CD14-positive monocyte (primary cell): ENCODE measurements at regions not wholly inside any gene's neighbourhood (a gene's known extent, or its start where the extent isn't known, plus 50 kb on each side); places are given as distances from the start of the nearest gene placed in this dataset.

Experiments used
- DNase-seq, 3 donors: peaks; one replicate each; pipeline ENCODE4 v3.0.0-alpha.2; 2011 to 2022
- H2AFZ ChIP-seq: 2 replicates; pipeline ENCODE4 v1.6.0; 2012; ENCODE audit warnings: mild to moderate bottlenecking, low read depth, low read length, inconsistent platforms; ENCODE audit not compliant: insufficient read depth, poor library complexity, severe bottlenecking
- H3K27ac ChIP-seq, 2 donors: 1 replicate in 1 of 2; 2 replicates in 1 of 2; pipeline ENCODE4 v1.5.1; 2012 to 2013; ENCODE audit warnings: low read length in 2 of 2, control low read depth in 1 of 2, inconsistent platforms in 1 of 2, low read depth in 1 of 2, mild to moderate bottlenecking in 1 of 2
- H3K27me3 ChIP-seq, 2 donors: one replicate each; pipeline versions ENCODE4 v1.6.0 to v1.6.1; 2011 to 2013; ENCODE audit warnings: low read length in 2 of 2; ENCODE audit not compliant: control insufficient read depth in 2 of 2, insufficient read depth in 2 of 2
- H3K36me3 ChIP-seq, 2 donors: replicated peaks in 1 of 2; 1 replicate in 1 of 2; 2 replicates in 1 of 2; pipeline versions ENCODE4 v1.5.1 to v1.6.1; 2012 to 2013; ENCODE audit warnings: low read length in 2 of 2, control low read depth in 1 of 2, inconsistent platforms in 1 of 2, mild to moderate bottlenecking in 1 of 2; ENCODE audit not compliant: insufficient read depth in 2 of 2, control insufficient read depth in 1 of 2
- H3K4me1 ChIP-seq, 2 donors: 1 replicate in 1 of 2; 2 replicates in 1 of 2; pipeline versions ENCODE4 v1.5.1 to v1.6.1; 2012 to 2013; ENCODE audit warnings: low read length in 2 of 2, control low read depth in 1 of 2, inconsistent platforms in 1 of 2, mild to moderate bottlenecking in 1 of 2, moderate library complexity in 1 of 2; ENCODE audit not compliant: insufficient read depth in 2 of 2, control insufficient read depth in 1 of 2
- H3K4me2 ChIP-seq: replicated peaks from 2 replicates; pipeline ENCODE3; 2012; ENCODE audit warnings: low read length, moderate library complexity, mild to moderate bottlenecking; ENCODE audit not compliant: poor library complexity, severe bottlenecking; ENCODE audit errors: extremely low read depth
- H3K4me3 ChIP-seq, 3 experiments: fragments of 200-600 bp in 1 of 3; sonication (generic) in 1 of 3; replicated peaks in 1 of 3; 1 replicate in 2 of 3; 2 replicates in 1 of 3; pipeline ENCODE4 v1.5.1; 2011 to 2013; ENCODE audit warnings: low read length in 3 of 3, mild to moderate bottlenecking in 3 of 3, control low read depth in 2 of 3, low read depth in 2 of 3, inconsistent platforms in 1 of 3, moderate library complexity in 1 of 3
- H3K79me2 ChIP-seq: 2 replicates; pipeline ENCODE4 v1.6.0; 2012; ENCODE audit warnings: mild to moderate bottlenecking, control low read depth, inconsistent platforms, low read length, moderate library complexity; ENCODE audit not compliant: insufficient read depth
- H3K9ac ChIP-seq: 2 replicates; pipeline ENCODE4 v1.6.0; 2017; ENCODE audit warnings: low read length, mild to moderate bottlenecking; ENCODE audit not compliant: insufficient read depth, poor library complexity, severe bottlenecking
- H3K9me3 ChIP-seq, 2 donors: replicated peaks in 1 of 2; 1 replicate in 1 of 2; 2 replicates in 1 of 2; pipeline versions ENCODE4 v1.5.1 to v1.6.1; 2012 to 2013; ENCODE audit warnings: low read length in 2 of 2, control low read depth in 1 of 2; ENCODE audit not compliant: control insufficient read depth in 1 of 2, insufficient read depth in 1 of 2
- H4K20me1 ChIP-seq: 2 replicates; pipeline ENCODE4 v1.6.0; 2012; ENCODE audit warnings: mild to moderate bottlenecking, low read length, control low read depth, moderate library complexity; ENCODE audit not compliant: insufficient read depth
- H3K27ac Mint-ChIP-seq, 7 donors: one replicate each; pipeline ENCODE4 v1.8.0; 2020; ENCODE audit warnings: mild to moderate bottlenecking in 7 of 7, mixed read lengths in 7 of 7, moderate library complexity in 6 of 7, inconsistent platforms in 2 of 7
- H3K27me3 Mint-ChIP-seq, 3 donors: one replicate each; pipeline ENCODE4 v1.8.0; 2021 to 2022; ENCODE audit warnings: low read depth in 3 of 3, mild to moderate bottlenecking in 3 of 3, mixed read lengths in 3 of 3, moderate library complexity in 3 of 3, inconsistent platforms in 1 of 3
- H3K36me3 Mint-ChIP-seq, 2 donors: one replicate each; pipeline ENCODE4 v1.8.0; 2020; ENCODE audit warnings: mixed read lengths in 2 of 2, inconsistent platforms in 1 of 2, mild to moderate bottlenecking in 1 of 2
- H3K4me1 Mint-ChIP-seq: one replicate; pipeline ENCODE4 v1.8.0; 2020; ENCODE audit warnings: mild to moderate bottlenecking, mixed read lengths
- H3K4me3 Mint-ChIP-seq, 2 donors: one replicate each; pipeline ENCODE4 v1.8.0; 2020; ENCODE audit warnings: mild to moderate bottlenecking in 2 of 2, mixed read lengths in 2 of 2, moderate library complexity in 1 of 2
- H3K9me3 Mint-ChIP-seq, 7 donors: one replicate each; pipeline ENCODE4 v1.8.0; 2020 to 2022; ENCODE audit warnings: mixed read lengths in 7 of 7, mild to moderate bottlenecking in 6 of 7, moderate library complexity in 6 of 7, inconsistent platforms in 2 of 7
- WGBS: methylation state at CpG from one replicate; pipeline ENCODE4 v1.1.5; 2013; ENCODE audit warnings: missing lambda C conversion rate; ENCODE audit not compliant: insufficient coverage; 5-methylcytosine and 5-hydroxymethylcytosine counted together
- intact Hi-C, 2 donors: fragments of 100-400 bp; cut with micrococcal nuclease; formaldehyde crosslinking; loops; one replicate each; pipeline versions ENCODE4 v1.15.0 to v1.15.1; 2023
- TF ChIP-seq, protein P1 (sequence below): fragments of 200-600 bp; IDR thresholded peaks from one replicate; pipeline ENCODE4 v1.8.0; 2022; ENCODE audit warnings: antibody characterized with exemption, mild to moderate bottlenecking

DNA sequence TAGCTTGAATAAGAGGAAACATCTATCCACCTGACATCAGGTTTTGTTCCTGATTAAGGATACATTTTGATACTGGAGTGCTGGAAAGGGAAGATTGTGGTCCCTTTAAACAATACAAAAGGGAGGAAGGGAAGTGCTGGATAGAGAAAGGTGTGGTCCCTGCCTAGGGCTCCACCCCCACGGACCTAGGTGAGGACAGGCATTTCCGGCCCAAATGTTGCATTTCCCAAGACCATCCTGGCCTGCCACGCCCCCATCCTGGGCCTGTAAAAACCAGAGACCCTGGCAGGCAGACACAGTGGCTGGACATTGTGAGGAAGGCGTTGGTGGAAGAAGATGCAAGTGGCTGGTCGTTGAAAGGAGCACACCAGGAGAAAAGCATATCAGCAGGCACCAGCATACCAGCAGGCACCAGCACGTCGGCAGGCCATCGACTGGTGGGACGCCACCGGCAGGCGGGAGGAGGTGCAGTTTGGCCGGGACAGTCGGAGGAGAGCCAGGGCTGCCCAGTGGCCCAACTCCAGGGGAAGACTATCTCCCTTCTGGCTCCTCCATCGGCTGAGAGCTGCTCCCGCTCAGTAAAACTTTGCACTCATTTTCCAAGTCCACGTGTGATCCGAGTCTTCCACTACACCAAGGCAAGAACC, 53.2 kb upstream of the AMN1 start:
- H3K4me1 Mint-ChIP-seq: peaks cover 11% of the 10 kb centered on the region
- WGBS: 99% methylated on average over 12 of the region's 17 CpGs
- no peak overlapping the region for H3K4me3 Mint-ChIP-seq
- Histone ChIP-seq H3K27me3 (no peaks in the 10 kb centered on the region), H3K27ac (no peak overlapping the region), H3K36me3 (no peaks in the 10 kb centered on the region), H2AFZ (no peak overlapping the region), H3K9me3 (peaks cover 5 to 9% of the 10 kb centered on the region in 2 donors), H3K9ac (no peak overlapping the region), H3K79me2 (no peaks in the 10 kb centered on the region), H4K20me1 (no peaks in the 10 kb centered on the region), H3K4me1 (peaks cover 0 to 7% of the 10 kb centered on the region in 2 donors), H3K4me3 (no peak overlapping the region), H3K4me2 (no peak overlapping the region)
- DNase-seq: no peak
- no peaks in the 10 kb centered on the region for H3K27me3 Mint-ChIP-seq
- peaks cover 0 to 4% of the 10 kb centered on the region in 2 donors for H3K36me3 Mint-ChIP-seq
- TF ChIP-seq, protein P1, sequence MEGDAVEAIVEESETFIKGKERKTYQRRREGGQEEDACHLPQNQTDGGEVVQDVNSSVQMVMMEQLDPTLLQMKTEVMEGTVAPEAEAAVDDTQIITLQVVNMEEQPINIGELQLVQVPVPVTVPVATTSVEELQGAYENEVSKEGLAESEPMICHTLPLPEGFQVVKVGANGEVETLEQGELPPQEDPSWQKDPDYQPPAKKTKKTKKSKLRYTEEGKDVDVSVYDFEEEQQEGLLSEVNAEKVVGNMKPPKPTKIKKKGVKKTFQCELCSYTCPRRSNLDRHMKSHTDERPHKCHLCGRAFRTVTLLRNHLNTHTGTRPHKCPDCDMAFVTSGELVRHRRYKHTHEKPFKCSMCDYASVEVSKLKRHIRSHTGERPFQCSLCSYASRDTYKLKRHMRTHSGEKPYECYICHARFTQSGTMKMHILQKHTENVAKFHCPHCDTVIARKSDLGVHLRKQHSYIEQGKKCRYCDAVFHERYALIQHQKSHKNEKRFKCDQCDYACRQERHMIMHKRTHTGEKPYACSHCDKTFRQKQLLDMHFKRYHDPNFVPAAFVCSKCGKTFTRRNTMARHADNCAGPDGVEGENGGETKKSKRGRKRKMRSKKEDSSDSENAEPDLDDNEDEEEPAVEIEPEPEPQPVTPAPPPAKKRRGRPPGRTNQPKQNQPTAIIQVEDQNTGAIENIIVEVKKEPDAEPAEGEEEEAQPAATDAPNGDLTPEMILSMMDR: no peak
- intact Hi-C loops: no loop called here
- H3K9me3 Mint-ChIP-seq: peaks cover 4 to 15% (median 9%) of the 10 kb centered on the region in 7 donors
- H3K27ac Mint-ChIP-seq: no peak overlapping the region

DNA sequence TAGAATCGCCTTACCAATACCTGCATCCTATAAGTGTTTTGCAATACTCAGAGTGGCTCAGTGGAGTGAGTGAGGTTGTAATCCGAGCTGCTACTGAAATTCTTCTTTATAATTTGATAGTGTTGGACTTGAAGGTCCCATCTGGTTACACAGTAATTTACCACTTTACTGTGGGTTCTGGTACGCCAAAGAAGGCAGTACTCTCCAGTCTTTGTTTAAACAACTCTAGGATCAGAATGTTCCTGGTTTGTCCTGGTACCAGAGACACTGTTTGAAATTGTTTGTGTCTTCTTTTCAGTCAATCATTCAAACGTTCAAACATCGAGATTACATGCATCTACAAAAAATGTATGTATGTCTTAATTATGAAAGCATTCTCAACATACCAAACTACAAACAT, 51.3 kb upstream of the AMN1 start:
- peaks cover 0 to 3% (median 0%) of the 10 kb centered on the region in 3 donors for H3K27me3 Mint-ChIP-seq
- no peak overlapping the region for H3K27ac ChIP-seq

More for the DNA sequence above, 51.3 kb upstream of the AMN1 start:
- Histone ChIP-seq H3K36me3 (no peaks in the 10 kb centered on the region), H3K9me3 (peaks cover 5 to 9% of the 10 kb centered on the region in 2 donors), H3K9ac (no peak overlapping the region), H3K4me3 (no peak overlapping the region), H2AFZ (no peak overlapping the region), H3K4me1 (peaks cover 0 to 7% of the 10 kb centered on the region in 2 donors), H3K27me3 (no peaks in the 10 kb centered on the region), H3K79me2 (no peaks in the 10 kb centered on the region), H4K20me1 (no peaks in the 10 kb centered on the region), H3K4me2 (no peak overlapping the region)
- Mint-ChIP-seq H3K9me3 (peaks cover 4 to 12% (median 8%) of the 10 kb centered on the region in 7 donors), H3K36me3 (peaks cover 0 to 4% of the 10 kb centered on the region in 2 donors), H3K4me1 (peaks cover 11% of the 10 kb centered on the region), H3K27ac (no peak overlapping the region), H3K4me3 (no peak overlapping the region)
- WGBS: no CpG with 5 or more reads among the region's 5 CpGs
- TF ChIP-seq, protein P1: no peak
- intact Hi-C loops: no loop called here
- DNase-seq: no peak
